GM18951 (cell line): ENCODE measurements at regions not wholly inside any gene's neighbourhood (a gene's known extent, or its start where the extent isn't known, plus 50 kb on each side); places are given as distances from the start of the nearest gene placed in this dataset.

ENCODE experiments used
- POLR2A ChIP-seq: IDR thresholded peaks from 4 replicates; pipeline ENCODE4 v1.6.1; 2011; ENCODE audit warnings: mild to moderate bottlenecking; ENCODE audit not compliant: insufficient read length, insufficient read depth; ENCODE audit errors: extremely low read depth
- in situ Hi-C: fragments of 300-500 bp; cut with MboI; formaldehyde crosslinking; loops from one replicate; pipeline ENCODE4 v1.12.0; 2022; ENCODE audit warnings: low sequenced_read_pairs, mixed read lengths, inconsistent platforms; ENCODE audit not compliant: unreplicated experiment

DNA sequence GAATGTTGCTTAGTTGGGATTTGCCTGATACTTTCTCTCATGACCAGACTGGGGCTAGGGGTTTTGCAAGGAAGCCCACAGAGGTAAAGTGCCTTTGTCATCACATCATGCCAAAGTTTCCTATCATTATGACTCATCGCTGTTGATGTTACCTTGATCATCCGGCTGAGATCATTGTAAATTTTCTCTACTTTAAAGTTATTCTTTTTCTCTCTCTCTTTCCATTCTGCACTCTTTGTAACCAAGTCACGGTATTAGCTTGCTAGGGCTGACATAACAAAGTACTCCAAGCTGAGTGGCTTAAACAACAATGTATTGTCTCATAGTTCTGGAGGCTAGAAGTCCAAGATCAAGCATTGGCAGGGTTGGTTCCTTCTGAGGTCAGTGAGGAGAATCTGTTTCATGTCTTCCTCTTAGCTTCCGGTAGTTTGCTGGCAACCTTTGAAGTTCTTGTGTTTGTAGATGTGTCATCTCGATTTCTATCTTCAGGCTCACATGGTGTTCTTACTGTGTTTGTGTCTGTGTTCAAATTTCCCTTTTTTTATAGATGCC, 113.0 kb downstream of the DTHD1 start:
- TF ChIP-seq POLR2A: no peak
- in situ Hi-C loops: no loop called here

DNA sequence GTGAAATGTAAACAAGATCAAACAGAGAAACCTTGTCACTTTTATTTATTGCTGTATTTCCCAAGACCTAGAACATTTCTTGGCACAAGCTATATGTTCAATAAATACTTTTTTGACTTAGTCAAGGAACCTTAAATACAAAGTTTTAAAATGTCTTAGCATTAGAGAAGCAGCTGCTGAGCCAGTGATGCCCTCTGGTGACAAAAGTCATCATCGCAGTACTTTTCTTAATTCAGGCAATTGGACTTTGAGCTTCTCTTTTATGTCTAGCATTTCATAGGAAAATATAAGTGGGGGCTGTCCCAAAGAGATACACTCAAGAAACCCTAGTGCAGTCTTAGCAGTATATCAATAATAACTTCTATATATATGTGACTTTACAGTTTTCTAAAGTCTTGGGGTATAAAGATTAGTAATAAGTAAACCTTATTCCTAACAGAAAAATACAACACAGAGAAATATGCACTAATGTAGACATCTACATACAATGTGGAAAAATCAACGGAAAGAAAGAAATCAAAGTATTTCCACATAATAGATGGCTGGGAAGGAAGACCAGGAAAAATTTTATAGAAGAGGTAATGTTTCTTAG, 118.4 kb downstream of the DTHD1 start:
- TF ChIP-seq POLR2A: no peak
- in situ Hi-C loops: loop anchor here (5.0 to 25.0 kb wide), 2 partner anchors 48 to 987 kb away; no protein-coding TSS in a partner anchor

DNA sequence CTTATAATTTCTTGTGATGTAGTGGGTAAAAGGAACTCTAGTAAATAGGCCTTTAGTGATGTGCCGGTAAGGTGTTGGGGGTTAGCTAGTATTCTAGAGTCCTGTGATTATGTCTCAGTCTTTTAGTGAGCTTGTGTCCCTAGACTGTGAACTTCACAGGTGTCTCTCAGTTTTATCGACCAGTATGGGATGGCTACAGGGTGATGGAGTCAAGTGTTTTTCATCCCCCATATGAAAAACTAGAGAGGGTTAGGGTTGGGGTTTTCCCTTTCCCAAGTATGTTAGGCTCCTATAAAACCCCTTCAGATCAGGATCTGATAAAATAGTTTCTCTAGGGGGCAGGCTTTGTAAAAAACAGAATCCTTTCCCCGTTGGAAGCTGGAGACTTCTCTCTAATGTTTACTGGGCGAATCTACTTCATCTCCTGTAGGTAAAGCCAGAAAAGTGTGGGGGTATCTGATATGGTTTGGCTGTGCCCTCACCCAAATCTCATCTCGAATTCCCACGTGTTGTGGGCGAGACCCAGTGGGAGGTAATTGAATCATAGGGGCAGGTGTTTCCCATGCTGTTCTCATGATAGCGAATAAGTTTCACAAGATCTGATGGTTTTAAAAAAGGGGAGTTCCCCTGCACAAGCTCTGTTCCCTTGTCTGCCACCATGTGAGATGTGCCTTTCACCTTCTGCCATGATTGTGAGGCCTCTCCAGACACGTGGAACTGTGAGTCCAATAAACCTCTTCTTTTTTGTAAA, 120.8 kb downstream of the DTHD1 start:
- in situ Hi-C loops: loop anchor here (25.0 kb wide), 1 partner anchor 985 kb away; no protein-coding TSS in a partner anchor
- no peak for TF ChIP-seq POLR2A

DNA sequence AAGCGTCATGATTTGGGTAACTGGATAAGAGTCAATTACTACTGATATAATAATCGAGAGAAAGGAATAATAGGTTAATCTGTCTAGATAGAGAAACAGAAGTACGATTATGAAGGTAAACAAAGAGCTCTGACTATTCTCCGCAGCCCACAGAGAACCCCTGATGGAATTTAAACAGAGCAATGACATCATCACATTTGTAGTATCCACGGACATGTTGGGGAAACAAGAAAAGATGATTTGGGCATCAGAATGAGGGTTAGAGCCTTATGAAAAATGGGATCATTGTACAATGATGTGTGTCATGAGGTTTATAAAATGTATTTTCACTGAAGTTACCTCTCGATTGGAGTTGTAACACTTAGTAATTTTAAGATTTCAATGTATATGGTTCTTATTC, 129.9 kb downstream of the DTHD1 start:
- no peak for TF ChIP-seq POLR2A
- in situ Hi-C loops: loop anchor here (25.0 kb wide), 1 partner anchor 976 kb away; no protein-coding TSS in a partner anchor

DNA sequence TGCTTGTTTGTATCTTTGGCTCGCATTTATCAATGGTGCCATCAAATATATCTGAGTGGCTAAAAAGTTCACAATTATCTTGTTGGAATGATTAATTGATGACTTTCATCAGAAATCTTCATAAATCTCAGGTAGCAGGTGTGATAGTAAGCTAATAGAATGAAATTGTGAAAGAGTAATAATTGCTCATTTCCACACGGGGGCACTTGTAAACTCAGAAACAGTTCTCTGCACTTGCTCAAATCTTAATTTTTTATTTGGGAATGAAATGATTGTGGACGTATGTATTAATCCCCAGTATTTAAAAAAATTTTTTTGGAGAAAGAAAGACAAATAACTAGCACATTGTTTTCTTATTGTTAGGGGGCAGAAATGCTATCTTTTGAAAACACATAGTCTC, 132.8 kb downstream of the DTHD1 start:
- TF ChIP-seq POLR2A: no peak
- in situ Hi-C loops: loop anchor here (25.0 kb wide), 1 partner anchor 973 kb away; no protein-coding TSS in a partner anchor

DNA sequence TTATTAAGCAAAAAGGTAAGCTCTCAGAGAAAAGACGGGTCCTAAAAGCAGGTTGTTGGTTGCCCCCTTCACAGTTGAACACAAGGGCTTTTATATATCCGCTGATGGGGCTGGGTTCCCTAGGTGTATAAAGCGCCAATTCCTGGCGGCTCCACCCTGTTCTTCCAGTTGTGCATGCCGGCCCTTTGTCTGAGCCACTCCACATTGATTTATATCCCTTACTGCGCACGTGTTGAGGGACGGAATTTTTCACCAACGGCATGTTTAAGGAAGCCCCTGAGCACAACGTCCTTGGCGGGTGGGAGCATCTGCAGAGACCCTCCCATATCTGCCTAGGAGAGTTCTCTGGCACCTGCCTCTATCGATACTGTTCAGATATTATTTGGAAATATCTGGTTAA, 135.7 kb downstream of the DTHD1 start:
- no peak for TF ChIP-seq POLR2A
- in situ Hi-C loops: loop anchor here (25.0 kb wide), 1 partner anchor 970 kb away; no protein-coding TSS in a partner anchor

DNA sequence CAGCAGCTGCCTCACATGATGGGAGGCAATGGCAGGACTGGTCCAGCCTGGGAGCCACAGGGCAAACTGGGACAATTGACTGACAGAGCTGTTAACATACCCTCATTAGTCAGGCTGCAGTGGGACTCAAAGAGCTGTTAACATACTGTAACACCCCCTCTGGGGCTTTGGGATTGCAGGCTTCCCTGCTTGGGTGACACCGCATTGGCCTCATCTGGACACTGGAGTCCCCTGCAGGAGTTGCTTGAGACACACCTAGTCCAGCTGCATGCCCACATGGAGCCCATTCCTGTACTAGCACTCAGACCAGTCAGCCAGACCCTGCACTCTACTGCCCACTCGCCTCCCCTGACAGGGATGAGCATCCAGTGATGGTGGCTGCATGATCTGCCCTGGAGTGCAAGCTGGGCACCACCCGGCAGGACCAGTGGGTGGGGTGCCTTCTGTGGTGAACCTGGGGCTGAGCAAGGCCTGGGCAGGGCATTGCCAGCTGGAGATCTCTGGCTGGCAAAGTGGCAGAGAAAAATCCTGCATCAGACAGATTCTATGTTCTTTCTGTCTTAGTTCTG, 138.8 kb downstream of the DTHD1 start:
- in situ Hi-C loops: loop anchor here (25.0 kb wide), 1 partner anchor 967 kb away; no protein-coding TSS in a partner anchor
- TF ChIP-seq POLR2A: no peak

DNA sequence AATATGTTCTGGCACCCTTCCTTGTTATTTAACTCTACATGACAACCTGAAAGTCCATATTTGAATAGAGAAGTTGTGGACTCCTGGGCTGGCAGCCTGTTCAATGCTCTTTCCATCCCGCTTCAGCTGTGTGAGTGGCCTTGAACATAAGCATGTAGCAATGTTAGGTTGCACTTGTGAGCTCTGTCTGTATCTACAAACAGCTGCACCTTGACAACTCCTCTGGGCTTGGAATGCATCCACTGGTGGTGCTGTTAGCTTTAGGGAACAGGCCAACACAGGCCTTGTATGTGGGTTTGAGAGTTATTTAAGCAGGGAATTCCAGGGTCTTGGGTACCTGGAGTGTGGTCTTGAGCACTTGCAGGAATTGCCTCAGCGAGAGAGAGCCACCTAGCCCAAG, 141.2 kb downstream of the DTHD1 start:
- TF ChIP-seq POLR2A: no peak
- in situ Hi-C loops: loop anchor here (25.0 kb wide), 1 partner anchor 965 kb away; no protein-coding TSS in a partner anchor

DNA sequence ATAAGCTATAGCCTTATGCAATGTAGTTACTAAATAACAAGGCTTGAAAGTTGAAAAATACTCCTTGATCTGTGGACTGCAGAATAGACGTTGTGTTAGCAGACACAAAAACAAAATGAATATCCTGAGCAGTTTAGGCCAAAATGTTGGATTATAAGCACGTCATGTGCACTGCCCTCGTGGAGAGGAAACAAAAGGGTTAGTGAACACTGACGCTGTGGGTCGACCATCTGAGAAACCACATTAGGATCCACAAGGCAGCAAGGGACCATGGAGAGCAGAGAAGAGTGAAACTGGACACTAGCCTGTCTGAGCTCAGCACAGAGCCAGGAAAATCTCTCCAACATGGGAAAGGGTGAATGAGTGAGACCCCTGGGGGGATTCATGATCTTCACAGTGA, 145.3 kb downstream of the DTHD1 start:
- TF ChIP-seq POLR2A: no peak
- in situ Hi-C loops: no loop called here

DNA sequence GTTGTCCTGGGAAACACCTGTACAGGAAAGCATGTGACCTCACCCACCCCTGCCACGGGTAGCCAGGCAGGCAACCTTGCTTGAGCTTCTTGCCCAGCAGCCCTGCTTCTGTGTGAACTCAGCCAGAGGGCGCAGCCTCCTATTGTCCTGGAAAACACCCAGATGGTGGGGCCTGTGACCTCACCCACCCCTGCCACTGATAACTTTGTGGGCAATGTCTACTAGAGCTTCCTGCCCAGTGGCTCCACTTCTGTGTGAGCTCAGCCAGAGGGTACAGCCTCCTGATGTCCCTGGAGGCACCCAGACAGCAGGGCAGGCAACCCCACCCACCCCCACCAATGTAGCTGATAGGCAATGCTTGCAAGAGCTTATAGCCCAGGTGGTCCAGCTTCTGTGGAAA, 146.3 kb downstream of the DTHD1 start:
- in situ Hi-C loops: no loop called here
- TF ChIP-seq POLR2A: no peak

DNA sequence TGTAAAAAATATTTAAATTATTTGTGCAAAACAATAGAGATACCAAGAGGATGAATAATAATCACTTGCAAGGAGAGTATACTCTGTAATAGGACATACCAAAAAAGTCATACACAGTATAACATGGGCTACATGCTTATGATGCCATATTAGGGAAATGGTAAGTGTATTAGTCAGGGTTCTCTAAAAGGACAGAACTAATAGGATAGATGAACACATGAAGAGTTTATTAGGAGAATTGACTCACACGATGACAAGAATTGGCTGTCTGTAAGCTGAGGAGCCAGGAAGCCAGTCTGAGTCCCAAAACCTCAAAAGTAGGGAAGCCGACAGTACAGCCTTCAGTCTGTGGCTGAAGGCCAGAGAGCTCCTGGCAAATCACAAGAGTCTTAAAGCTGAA, 151.2 kb downstream of the DTHD1 start:
- in situ Hi-C loops: no loop called here
- TF ChIP-seq POLR2A: no peak

DNA sequence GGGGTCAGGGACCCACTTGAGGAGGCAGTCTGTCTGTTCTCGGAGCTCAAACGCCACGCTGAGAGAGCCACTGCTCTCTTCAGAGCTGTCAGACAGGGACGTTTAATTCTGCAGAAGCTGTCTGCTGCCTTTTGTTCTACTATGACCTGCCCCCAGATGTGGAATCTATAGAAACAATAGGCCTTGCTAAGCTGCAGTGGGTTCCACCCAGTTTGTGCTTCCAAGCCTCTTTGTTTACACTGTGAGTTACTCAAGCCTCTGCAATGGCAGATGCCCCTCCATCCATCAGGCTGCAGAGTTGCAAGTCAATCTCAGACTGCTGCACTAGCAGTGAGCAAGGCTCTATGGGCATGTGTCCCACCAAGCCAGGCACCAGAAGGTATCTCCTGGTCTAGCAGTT, 158.1 kb downstream of the DTHD1 start:
- no peak for TF ChIP-seq POLR2A
- in situ Hi-C loops: no loop called here

DNA sequence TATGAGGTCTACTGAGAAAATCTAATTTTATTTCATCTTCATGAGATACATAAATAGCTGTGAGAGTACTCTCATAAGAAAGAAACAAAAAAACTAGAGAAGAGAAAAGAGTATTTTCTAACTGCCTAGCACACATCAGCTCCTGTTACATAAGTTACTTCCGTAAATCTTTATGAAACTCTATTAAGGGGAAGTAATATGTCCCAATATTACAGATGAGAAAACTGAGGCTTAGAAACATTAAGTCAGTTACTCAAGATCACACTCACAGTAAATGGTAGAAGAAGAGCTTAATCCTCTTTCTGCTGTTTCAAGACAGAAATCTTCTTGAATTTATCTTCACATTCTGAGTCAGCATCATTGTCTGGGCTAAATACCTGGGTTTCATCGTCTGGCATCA, 164.1 kb downstream of the DTHD1 start:
- in situ Hi-C loops: no loop called here
- TF ChIP-seq POLR2A: no peak
